Kidney tubule cell (primary cell): ENCODE measurements at regions not wholly inside any gene's neighbourhood (a gene's known extent, or its start where the extent isn't known, plus 50 kb on each side); places are given as distances from the start of the nearest gene placed in this dataset.

Source experiments
- DNase-seq: peaks from one replicate; pipeline ENCODE4 v3.0.0-alpha.2; 2018; ENCODE audit warnings: low spot score

DNA sequence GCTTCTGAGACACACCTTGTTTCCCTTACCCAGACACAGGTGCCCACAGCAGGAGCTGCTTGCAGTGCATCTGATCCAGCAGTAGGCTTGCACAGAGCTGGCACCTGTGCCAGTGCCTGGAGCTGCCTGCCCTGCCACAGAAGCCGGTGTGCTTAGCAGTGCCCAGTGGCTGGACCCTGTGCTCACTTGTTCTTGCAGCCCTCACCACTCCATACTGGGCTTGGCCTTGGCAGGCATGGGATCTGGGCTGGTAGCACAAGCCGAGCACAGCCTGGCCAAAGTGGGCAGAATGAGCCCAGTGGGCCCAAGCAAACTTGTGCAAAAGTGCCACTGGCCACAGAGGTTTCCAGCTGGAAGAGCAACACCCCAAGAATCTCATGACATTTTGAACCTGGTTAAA, 1950.4 kb downstream of the SUCLG1 start:
- DNase-seq = no peak

DNA sequence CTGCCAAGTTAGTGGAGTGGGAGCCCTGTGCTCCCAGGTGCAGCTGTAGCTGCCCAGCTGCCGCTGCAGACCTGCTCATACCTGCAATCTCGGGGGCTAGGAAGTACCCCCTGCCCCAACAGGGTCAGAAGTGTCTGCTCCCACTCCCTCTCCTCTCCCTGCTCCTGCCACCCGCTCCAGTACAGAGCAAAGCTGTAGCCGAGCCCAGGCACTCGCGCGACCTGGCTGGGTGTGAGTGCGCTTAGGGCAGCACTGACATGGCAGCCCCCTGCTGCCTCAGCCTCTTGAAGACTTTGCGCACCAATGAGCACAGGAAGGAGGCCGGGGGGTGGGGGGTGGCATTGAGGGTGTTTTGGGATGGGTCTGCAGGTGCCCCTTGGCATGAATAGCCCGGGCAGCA, 1951.4 kb downstream of the SUCLG1 start:
- DNase-seq = no peak

DNA sequence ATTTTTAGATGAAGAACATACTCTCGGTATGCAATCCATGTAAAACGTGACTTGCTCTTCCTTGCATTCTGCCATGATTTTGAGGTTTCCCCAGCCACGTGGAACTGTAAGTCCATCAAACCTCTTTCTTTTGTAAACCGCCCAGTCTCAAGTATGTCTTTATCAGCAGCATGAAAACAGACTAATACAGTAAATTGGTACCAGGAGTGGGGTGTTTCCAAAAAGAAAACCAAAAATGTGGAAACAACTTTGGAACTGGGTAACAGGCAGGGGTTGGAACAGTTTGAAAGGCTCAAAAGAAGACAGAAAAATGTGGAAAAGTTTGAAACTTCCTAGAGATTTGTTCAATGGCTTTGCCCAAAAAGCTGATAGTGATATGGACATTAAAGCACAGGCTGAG, 1957.9 kb downstream of the SUCLG1 start:
- no peak for DNase-seq

DNA sequence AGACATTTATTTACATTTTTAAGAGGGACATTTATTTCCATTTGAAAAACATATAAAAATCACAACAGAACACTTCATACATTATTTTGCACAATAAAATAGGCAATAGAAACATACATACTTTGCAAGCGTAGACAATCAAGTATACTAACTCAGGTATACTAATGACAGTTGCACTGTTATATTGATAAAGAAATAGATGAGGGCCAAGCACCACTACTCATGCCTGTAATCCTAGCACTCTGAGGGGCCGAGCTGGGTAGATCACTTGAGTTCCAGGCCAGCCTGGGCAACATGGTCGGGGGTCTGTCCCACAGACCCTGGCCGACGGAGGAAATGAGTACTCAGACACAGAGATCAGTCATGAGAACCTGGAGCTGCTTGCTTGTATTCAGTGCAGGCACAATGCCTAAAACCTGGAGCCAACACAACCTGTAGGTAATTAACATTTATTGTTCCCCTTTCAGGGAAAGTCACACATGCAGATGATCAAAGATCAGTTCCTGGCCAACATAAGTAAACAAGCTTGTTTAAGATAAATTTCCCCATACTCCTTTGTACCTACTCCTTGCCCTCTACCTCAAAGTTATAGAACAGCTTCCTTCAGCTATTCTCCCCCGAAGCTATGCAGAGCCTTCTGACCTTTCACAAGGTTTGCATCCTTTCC, 1960.2 kb downstream of the SUCLG1 start:
- no peak for DNase-seq

DNA sequence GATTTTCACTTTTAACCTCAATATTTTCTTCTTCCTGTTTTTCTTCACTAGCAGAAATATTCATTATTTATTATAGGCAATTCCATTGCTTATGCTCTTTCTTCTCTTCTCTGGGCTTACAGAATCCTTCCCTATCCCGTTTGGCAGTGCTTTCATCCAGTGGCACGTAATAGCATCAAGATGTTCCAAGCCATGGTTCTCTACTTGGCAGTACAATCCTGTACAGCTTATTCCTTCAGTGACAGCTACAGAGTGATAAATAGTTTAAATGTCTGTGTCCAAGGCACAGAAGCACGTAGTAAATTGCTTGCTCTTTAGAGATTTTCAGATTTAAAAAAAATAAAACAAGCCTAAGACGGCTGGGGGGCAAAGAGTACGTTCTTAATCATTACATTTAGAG, 1964.3 kb downstream of the SUCLG1 start:
- DNase-seq = no peak

DNA sequence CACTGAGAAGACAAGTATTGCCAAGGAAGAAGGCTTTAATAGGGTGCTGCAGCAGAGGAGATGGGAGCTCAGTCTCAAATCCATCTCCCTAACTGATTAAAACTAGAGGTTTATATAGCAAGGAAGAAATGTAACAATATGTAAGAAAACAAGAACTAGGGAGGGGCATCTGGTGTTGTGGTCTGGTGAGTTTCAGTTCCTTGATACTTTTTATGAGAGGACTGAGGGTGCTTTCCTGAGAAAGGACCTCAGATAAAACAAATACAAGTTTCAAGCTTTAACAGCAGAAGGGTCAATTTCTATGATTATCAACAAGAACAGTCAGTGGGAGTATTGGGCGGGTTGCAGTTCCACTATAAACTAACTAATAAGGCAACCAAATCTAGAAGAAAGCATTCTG, 1967.5 kb downstream of the SUCLG1 start:
- DNase-seq = no peak

DNA sequence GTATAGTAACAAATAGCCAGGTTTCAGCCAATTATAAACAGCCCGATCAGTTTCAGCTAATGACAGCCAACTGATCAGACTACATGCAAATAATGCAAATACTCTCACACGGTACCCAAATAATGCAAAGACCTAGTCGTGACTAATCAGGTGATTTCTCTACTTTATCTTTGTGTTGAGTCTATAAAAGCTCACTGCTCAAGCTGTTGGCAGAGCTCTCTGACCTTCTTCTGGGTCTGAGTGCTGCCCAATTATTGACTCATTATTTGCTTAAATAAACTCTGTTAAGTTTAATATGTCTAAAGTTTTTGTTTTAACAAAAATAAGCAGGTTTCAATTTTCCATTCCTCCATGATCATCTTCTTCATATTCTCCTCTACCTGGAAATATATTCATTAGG, 1971.7 kb downstream of the SUCLG1 start:
- DNase-seq = no peak

DNA sequence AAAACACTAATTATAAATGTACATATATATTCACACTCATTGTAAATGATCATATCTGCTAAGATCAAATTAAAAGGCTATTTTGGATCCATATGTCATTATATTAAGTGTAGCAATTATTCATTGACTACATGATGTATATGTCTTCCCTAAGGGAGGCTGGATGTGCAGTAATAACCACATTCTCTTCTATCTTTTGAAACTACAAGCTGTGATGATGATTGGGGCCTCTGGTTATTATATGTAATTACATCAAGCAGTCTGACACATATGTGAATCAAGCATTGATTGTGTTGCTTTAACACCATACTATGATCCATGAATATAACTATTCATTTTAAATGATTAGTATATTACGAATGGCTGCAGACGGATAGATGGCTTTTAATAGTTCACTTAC, 1973.4 kb downstream of the SUCLG1 start:
- DNase-seq = no peak

DNA sequence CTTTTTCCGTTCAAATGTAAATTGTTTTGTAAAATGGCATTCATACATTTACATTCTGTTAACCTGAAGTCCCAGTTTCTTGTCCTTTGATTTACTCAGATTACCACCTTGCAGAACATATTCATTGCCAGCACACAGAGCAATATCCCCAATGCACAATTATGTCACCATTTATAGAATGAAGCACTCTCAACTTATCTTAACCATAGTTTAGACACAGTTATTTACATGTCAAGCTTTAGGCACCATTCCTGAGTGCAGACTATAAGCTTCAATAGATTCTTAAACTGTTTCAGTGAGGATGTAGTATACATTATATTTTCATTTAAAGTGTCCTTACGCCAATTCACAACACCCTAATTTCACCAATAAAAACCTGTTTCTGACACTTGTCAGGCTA, 1977.9 kb downstream of the SUCLG1 start:
- no peak for DNase-seq

DNA sequence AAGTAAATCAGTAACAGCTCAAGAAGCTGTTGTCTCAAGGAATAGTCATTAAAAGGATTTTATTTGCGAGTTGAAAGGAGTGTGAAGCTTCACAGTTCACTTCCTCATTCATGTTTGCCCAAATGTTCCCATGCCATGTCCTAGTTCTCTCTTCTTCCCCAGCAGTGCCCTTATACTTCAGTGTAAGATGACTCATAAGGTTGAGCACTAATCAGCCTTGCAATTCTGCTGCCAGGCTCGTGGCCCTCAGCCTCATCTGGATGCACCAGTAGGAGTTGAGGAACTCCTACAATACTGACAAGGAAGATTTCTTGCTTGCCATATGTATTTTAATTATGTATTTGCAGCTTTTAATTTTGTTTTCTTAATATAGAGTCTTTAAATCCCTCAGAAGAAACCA, 1980.4 kb downstream of the SUCLG1 start:
- DNase-seq = peak; percentile 58

DNA sequence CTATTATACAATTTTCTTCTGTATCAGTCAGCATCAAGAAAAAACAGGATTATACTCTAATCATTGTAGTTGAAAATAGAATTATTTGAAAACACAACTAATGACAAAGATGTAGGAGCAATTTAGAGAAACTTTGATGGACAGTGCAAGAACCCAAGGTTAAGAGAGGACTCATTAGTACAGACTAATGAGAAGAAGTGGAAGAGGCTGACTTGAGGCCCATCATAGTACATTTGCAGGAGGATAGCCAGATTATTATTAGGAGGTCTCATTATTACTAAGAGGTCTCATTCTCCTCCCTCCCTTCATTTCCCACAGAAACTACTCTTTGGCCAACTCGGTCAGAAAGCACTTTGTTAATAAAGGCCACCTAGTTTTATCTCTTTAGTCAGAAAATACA, 1983.0 kb downstream of the SUCLG1 start:
- no peak for DNase-seq

DNA sequence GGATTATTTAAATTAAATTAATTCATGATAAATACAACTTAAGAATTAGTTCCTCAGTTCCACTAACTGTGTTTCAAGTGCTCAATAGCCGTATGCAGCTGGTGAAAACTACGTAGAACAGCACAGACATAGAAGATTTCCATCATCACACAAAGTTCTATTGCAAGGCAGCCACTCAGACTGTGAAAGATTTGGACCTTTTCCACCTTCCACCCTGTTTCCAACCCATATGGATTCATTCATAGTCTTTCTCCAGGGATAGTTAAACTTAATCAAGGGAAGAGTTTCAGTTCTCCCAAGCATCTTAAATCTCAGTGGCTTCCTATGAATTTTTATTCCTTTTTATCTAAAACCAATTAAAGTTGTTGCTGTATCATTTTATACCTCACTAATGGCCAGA, 2030.8 kb downstream of the SUCLG1 start:
- no peak for DNase-seq

DNA sequence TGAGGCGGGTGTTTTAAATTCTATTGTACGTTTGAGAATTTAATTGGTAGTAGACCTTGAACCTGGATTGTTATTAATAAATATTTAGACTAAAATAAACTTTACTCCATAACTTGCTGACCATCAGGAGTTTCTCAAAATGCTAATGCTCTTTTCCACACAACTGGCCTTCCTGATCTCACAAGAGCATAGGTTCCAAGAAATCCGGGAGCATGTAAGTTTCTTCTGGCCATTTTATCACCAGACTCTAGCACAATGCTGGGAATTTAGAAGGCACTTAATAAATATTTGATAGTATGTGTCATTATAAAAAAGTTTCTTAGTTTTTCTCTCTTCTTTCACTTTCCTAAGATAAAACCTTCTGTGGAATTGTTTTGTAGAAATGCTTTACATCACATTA, 2047.1 kb downstream of the SUCLG1 start:
- DNase-seq = no peak

DNA sequence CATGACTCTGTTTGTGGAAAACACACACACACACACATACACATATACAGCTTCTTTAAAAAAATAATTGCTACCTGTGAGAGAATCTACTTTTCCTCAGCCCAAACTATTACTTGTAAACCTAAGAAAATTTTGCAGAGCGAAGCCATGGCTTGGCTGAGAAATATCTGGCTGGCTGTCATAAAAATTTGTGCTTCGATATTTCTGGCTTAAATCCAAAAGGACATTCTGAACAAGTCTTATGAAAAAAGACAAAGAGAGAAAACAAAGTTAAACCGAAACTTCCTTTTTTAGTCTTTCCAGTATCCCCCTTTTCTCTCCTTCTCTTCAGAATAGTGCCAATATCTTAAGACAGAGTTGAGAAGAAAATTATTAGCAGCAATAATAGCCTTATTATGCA, 2048.0 kb downstream of the SUCLG1 start:
- no peak for DNase-seq

DNA sequence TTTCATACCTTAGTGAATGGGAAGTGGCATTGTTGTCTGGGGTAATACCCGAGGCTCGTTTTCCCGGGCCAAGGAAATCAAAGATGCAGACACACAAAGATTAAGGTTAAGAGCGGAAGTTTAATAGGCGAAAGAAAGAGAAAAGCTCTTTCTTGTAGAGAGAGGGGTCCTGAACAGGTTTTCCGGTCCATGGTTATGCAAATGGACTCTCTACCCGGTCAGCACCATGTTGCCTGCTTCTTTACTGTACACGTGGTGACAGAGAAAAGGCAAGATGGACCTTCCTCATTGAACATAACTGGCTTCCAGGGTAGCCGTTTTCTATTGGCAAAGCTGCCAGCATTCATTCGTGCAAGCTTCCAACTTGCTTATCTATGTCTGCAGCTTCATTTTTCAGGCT, 2063.5 kb downstream of the SUCLG1 start:
- no peak for DNase-seq

DNA sequence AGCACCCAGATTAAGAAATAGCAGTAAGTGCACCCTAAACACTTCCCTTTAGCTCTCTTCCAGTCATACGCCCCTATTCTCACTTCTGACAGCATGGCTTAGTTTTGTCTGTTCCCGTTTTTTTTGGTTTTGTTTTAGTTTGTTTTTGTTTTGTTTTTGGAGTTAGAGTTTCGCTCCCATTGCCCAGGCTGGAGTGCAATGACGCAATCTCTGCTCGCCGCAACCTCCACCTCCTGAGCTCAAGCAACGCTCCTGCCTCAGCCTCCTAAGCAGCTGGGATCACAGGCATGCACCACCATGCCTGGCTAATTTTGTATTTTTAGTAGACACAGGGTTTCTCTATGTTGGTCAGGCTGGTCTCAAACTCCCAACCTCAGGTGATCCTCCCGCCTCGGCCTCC, 2067.7 kb downstream of the SUCLG1 start:
- no peak for DNase-seq

DNA sequence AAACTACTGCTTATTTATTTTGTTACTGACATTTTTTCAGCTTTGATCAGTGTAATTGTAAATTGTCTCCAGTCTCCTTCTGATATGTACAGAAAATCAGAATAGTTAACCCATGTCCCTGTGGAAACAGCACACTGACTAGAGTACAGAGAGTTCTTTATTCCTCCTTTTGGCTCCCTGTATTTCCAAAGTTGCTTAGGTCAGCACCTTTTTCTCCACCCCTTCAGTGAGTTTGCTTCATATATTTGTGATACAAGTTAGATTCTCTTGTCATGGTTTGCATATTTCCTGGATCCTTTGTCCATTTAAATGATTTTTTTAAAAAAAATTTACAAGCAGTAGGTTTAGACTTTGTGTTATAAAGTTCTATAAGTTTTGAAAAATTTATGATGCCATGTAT, 2051.1 kb upstream of the LRRTM1 start:
- DNase-seq = no peak

DNA sequence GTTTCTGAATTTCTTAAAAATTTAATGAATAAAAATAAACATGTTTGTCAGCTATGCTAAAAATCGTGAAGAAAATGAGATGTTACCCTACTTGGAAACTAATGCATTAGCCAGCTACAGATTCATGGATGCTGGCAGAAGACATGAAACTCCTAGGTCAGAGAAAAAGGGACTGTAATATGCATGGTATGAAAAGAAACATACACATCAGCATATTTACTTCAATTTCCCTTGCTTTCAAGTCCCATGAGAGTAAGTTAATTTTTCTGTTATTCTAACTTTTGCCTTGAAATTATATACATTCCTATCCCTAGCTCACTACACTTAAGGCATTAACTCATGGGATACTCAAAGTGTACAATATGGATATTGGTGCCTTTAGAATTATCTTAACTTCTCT, 2041.4 kb upstream of the LRRTM1 start:
- no peak for DNase-seq

DNA sequence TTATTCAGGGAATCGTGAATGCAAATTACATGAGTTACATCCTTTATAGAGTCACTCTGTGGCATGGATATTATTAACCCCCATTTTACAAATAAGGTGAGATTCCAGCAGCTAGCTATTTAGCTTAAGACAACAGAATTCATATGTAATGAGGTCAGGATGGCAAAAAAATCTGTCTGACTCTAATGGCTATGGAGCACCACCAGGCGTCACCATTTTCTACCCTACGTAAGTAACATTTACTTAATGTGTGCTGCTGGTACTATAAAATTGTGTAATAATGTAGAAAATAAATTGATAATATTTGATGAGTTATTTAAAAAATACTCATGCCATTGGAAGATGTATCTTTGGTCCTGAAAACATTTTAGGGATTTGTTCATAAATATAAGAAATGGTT, 2040.1 kb upstream of the LRRTM1 start:
- DNase-seq = no peak

DNA sequence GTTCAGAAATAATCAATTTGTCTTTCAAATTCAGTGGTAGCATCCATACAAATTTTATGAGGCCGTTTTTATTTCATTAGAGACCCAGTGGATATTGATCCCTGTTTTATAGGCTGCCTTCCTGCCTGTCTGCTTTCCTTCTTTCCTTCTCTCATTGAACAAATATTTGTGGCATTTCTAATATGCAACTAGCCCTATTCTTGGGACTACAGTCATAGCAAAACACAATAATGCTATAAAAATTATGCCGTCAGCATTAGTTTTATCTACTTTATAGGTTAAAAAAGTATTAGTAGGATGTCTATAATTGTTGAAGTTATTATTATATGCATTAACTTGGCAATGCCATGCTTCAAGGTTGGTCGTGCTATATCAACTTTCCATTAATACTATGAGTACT, 2037.8 kb upstream of the LRRTM1 start:
- no peak for DNase-seq

DNA sequence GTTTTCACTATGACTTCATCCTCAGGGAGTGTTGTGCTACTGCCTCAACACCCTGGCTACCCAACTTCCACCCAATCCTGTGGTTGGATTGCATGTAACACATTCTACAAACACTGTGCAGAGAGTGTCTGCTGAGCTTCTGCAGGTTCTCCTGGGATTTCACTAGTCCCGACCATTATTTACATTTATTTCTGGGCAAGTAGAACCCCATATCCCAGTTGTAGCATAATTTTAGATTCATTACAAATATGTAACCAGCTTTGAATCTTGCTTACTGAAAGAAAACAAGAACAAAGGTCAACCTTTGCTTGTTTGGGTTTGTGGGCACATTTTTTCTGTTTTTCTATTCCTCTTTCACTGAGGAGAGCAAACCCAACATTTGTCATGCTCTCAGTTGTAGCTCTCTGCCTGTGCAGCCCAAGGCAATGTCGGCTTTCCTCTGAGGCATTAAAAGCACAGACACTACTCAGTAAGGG, 2036.1 kb upstream of the LRRTM1 start:
- DNase-seq = no peak

DNA sequence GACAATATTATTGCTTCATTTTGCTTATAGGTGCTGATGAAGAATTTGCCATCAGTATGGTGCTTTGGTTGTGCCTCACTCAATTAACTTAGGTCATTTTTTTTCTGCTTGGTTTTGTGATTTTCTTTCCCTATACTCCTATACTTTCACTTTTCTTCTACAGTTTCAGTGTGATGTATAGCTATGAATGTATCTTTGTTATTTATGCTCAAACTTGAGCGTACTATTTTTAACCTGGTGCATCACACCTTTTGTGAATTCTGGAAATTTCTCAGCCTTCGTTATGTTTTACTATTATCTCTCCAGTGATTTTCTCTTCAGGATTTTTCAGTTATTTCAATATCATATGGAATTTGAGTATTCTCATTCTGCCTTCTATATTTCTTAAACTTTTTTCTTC, 2035.3 kb upstream of the LRRTM1 start:
- DNase-seq = no peak

DNA sequence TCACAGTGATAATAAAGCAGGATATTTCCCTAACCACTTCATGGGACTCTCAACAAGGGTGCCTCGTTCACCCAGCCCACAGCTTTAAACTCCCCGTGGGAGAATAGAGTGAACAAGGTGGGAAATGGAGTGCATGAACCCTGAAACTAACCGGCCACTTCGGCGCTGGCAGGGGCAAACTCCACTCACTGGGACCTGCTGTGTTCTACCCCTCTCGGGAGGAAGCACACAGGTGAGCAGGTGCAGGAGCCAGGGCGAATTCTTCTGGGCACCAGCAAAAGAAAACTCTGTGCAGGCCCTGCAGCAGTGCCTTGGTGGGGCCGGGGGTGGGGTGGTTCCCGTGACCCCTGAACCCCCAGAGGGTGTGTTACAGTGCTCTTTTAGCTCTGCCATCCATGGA, 2029.1 kb upstream of the LRRTM1 start:
- DNase-seq = no peak

DNA sequence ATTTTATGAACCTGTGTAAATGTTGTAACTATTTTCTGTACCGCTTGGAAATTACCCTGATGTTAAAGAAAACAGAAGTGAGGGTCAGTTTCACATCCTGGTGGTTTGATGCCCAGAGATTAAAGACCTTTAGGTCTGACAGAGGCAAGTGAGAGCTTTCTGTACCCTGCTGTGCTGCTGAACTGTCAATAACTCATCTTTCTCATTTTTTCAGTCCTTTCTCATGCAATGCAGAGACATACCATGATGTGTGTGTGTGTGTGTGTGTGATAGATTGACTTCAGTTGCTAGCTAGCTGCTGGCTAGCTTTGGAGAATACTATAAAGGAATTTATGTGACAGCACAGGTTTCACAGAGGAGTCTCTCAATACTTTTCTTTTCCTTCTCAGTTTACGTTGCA, 2025.6 kb upstream of the LRRTM1 start:
- no peak for DNase-seq
